ENCODE measurements at regions not wholly inside any gene's neighbourhood (a gene's known extent, or its start where the extent isn't known, plus 50 kb on each side); places are given as distances from the start of the nearest gene placed in this dataset.

GRCh38 chr4:187065396-187065795 lies 341.7 kb upstream of the FAT1 start:
- DNase-seq (no peak), ATAC-seq (ENCODE audit: low read depth) (no peak)
- no peaks in the 10 kb centered on the region for H3K4me1 Mint-ChIP-seq
- H3K4me3 ChIP-seq (ENCODE audit: control extremely low read depth in 1 of 5, extremely low read depth in 1 of 5, insufficient read depth in 1 of 5, low read depth in 2 of 5, low read length in 4 of 5) = no peak overlapping the region
- no peak overlapping the region for H3K27ac ChIP-seq (ENCODE audit: low read length in 2 of 2)
- no peaks in the 10 kb centered on the region for H3K4me1 ChIP-seq (ENCODE audit: control insufficient read depth in 2 of 2, insufficient read depth in 2 of 2, low read length in 2 of 2)
- no peak overlapping the region for H3K27ac Mint-ChIP-seq
- POLR2A ChIA-PET = no interaction called here
- no peak overlapping the region for H2AFZ ChIP-seq (ENCODE audit: insufficient read depth, low read depth, low read length, poor library complexity, severe bottlenecking)
- no peak for TF ChIP-seq CTCF (IDR thresholded peaks at IDR 0.05)
- TF ChIP-seq EZH2 (IDR thresholded peaks at IDR 0.05; ENCODE audit: borderline replicate concordance, insufficient read depth, low read depth, low read length, poor library complexity, severe bottlenecking) = no peak
- H3K27me3 ChIP-seq (replicated peaks in 1 of 4; ENCODE audit: control extremely low read depth in 1 of 4, control insufficient read depth in 3 of 4, insufficient read depth in 4 of 4, low read length in 3 of 4) = no peaks in the 10 kb centered on the region
- no peaks in the 10 kb centered on the region for H3K79me2 ChIP-seq (ENCODE audit: control insufficient read depth, insufficient read depth, low read length)
- CTCF ChIA-PET = no interaction called here
- peaks cover 3% of the 10 kb centered on the region for H3K9me3 Mint-ChIP-seq (ENCODE audit: insufficient read depth)
- no peaks in the 10 kb centered on the region for H4K20me1 ChIP-seq (ENCODE audit: control insufficient read depth, insufficient read depth, low read length, poor library complexity, severe bottlenecking)
- intact Hi-C loops (cut with micrococcal nuclease) = no loop called here
- H3K4me2 ChIP-seq (replicated peaks; ENCODE audit: low read depth, low read length, poor library complexity, severe bottlenecking) = no peak overlapping the region
- no peak overlapping the region for H3K4me3 Mint-ChIP-seq
- H3K9ac ChIP-seq (ENCODE audit: low read length) = no peak overlapping the region
- WGBS (ENCODE audit: insufficient coverage) = no CpG with 5 or more reads among the region's 1 CpG
- H3K9me3 ChIP-seq (ENCODE audit: control extremely low read depth in 1 of 3, control insufficient read depth in 2 of 3, insufficient read depth in 1 of 3, low read length in 2 of 3) = peaks cover 0 to 24% (median 0%) of the 10 kb centered on the region in 3 donors
- H3K27me3 Mint-ChIP-seq = no peaks in the 10 kb centered on the region
- H3K36me3 ChIP-seq (replicated peaks in 1 of 2; ENCODE audit: control extremely low read depth in 1 of 2, control insufficient read depth in 1 of 2, extremely low read depth in 1 of 2, insufficient read depth in 2 of 2, low read length in 1 of 2) = no peaks in the 10 kb centered on the region

- H4K20me1 ChIP-seq (ENCODE audit: control insufficient read depth, insufficient read depth, low read length, poor library complexity, severe bottlenecking) = no peaks in the 10 kb centered on the region
- H3K36me3 ChIP-seq (replicated peaks in 1 of 2; ENCODE audit: control extremely low read depth in 1 of 2, control insufficient read depth in 1 of 2, extremely low read depth in 1 of 2, insufficient read depth in 2 of 2, low read length in 1 of 2) = no peaks in the 10 kb centered on the region
- no peak overlapping the region for H2AFZ ChIP-seq (ENCODE audit: insufficient read depth, low read depth, low read length, poor library complexity, severe bottlenecking)
- WGBS (ENCODE audit: insufficient coverage) = no CpG with 5 or more reads among the region's 13 CpGs
- H3K79me2 ChIP-seq (ENCODE audit: control insufficient read depth, insufficient read depth, low read length) = no peaks in the 10 kb centered on the region
- no peak for DNase-seq
- H3K4me2 ChIP-seq (replicated peaks; ENCODE audit: low read depth, low read length, poor library complexity, severe bottlenecking) = no peak overlapping the region
- Mint-ChIP-seq H3K27ac (no peak overlapping the region), H3K4me1 (no peaks in the 10 kb centered on the region), H3K4me3 (no peak overlapping the region), H3K27me3 (no peaks in the 10 kb centered on the region), H3K9me3 (ENCODE audit: insufficient read depth) (peaks cover 3% of the 10 kb centered on the region)
- intact Hi-C loops (cut with micrococcal nuclease) = no loop called here
- no peak overlapping the region for H3K27ac ChIP-seq (ENCODE audit: low read length in 2 of 2)
- no peaks in the 10 kb centered on the region for H3K27me3 ChIP-seq (replicated peaks in 1 of 4; ENCODE audit: control extremely low read depth in 1 of 4, control insufficient read depth in 3 of 4, insufficient read depth in 4 of 4, low read length in 3 of 4)
- no peak overlapping the region for H3K4me3 ChIP-seq (ENCODE audit: control extremely low read depth in 1 of 5, extremely low read depth in 1 of 5, insufficient read depth in 1 of 5, low read depth in 2 of 5, low read length in 4 of 5)
- ATAC-seq (ENCODE audit: low read depth) = no peak
- peaks cover 0 to 24% (median 0%) of the 10 kb centered on the region in 3 donors for H3K9me3 ChIP-seq (ENCODE audit: control extremely low read depth in 1 of 3, control insufficient read depth in 2 of 3, insufficient read depth in 1 of 3, low read length in 2 of 3)
- TF ChIP-seq CTCF (IDR thresholded peaks at IDR 0.05) (no peak), EZH2 (IDR thresholded peaks at IDR 0.05; ENCODE audit: borderline replicate concordance, insufficient read depth, low read depth, low read length, poor library complexity, severe bottlenecking) (no peak)
- ChIA-PET CTCF (no interaction called here), POLR2A (no interaction called here)
- H3K4me1 ChIP-seq (ENCODE audit: control insufficient read depth in 2 of 2, insufficient read depth in 2 of 2, low read length in 2 of 2) = no peaks in the 10 kb centered on the region
- no peak overlapping the region for H3K9ac ChIP-seq (ENCODE audit: low read length)
Observed at GRCh38 chr4:187065806-187066205, 342.1 kb upstream of the FAT1 start.

Data from B cell (primary cell).